Parathyroid adenoma (tissue), 2 donors: ENCODE measurements at regions not wholly inside any gene's neighbourhood (a gene's known extent, or its start where the extent isn't known, plus 50 kb on each side); places are given as distances from the start of the nearest gene placed in this dataset.

ENCODE experiments used
- H2AFZ ChIP-seq: fragments of 300-600 bp; sonication (generic); one replicate; pipeline ENCODE4 v1.7.0; 2017; ENCODE audit warnings: antibody characterized with exemption, mild to moderate bottlenecking
- H3K27ac ChIP-seq: fragments of 300-600 bp; sonication (generic); one replicate; pipeline ENCODE4 v1.7.0; 2017
- H3K27me3 ChIP-seq: fragments of 300-600 bp; sonication (generic); one replicate; pipeline ENCODE4 v1.7.0; 2017; ENCODE audit warnings: low read length; ENCODE audit not compliant: control insufficient read depth, insufficient read depth
- H3K36me3 ChIP-seq: fragments of 300-600 bp; sonication (generic); one replicate; pipeline ENCODE4 v1.7.0; 2017; ENCODE audit warnings: low read length; ENCODE audit not compliant: control insufficient read depth, insufficient read depth
- H3K4me1 ChIP-seq: fragments of 300-600 bp; sonication (generic); one replicate; pipeline ENCODE4 v1.7.0; 2017; ENCODE audit warnings: control low read depth
- H3K4me2 ChIP-seq: fragments of 300-600 bp; sonication (generic); one replicate; pipeline ENCODE4 v1.7.0; 2017; ENCODE audit warnings: low read length
- H3K4me3 ChIP-seq: fragments of 300-600 bp; sonication (generic); one replicate; pipeline ENCODE4 v1.7.0; 2017; ENCODE audit warnings: low read depth, low read length
- H3K79me2 ChIP-seq: fragments of 300-600 bp; sonication (generic); one replicate; pipeline ENCODE4 v1.7.0; 2017; ENCODE audit warnings: control low read depth
- H3K9ac ChIP-seq: fragments of 300-600 bp; sonication (generic); one replicate; pipeline ENCODE4 v1.7.0; 2017; ENCODE audit warnings: mild to moderate bottlenecking
- H3K9me3 ChIP-seq: fragments of 300-600 bp; sonication (generic); one replicate; pipeline ENCODE4 v1.7.0; 2017; ENCODE audit warnings: low read length; ENCODE audit not compliant: control insufficient read depth
- TF ChIP-seq, protein P1 (sequence below): fragments of 300-600 bp; sonication (generic); IDR thresholded peaks from one replicate; pipeline ENCODE4 v1.7.0; 2017; ENCODE audit warnings: antibody characterized with exemption, mild to moderate bottlenecking
- donor health status: primary hyperparathyroidism.

DNA sequence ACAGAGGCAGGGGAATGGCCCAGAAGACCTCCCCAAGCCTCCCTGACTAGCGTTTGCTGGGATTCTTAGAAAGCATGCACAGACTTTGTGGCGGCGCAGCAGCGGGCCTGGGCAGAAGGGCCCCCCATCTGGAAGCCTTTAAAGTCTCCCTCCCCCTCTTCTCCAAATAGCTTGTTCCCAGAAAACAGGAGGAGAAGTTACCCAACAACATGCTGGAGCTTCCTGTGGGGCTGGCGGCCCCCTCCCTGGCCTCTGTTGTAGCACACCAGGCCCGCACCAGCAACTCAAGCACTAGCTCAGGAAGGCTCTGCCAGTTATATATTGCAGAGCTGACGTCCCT, 334.8 kb downstream of the DYSF start:
- no peak overlapping the region for H2AFZ ChIP-seq

DNA sequence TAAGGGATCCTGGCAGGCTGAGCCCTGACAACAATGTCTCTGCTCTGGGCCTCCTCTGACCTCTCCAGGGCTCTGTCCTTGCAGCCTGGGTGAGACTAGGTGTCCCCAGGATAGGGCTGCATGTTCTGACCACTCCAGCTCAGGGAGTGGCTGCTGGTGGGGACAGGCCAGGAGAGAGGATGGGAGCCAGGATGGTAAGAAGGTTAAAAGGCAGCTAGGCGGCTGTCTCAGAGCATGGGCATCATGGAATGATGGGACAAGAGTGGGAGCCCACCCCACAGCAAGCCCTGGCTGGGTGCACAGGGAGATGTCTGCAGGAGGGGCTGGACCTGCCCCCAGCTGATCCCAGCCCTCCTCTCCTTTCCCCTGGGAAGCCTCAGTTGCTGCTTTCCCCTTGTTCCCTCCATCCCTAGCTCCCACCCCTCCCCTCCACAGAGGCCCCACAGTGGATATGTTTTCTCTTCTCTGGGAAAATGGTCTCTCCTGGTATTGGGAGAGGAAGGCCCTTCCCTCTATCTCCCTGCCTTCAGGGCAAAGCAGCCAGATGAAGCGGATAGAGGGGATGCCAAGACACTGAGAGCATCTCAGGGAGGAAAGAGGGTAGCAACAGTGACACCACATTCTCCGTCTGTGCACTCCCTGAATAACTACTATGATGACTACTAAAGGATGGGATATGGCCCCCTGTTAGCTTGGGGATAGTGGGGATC, 334.3 kb downstream of the DYSF start:
- Histone ChIP-seq H3K4me1 (no peaks in the 10 kb centered on the region), H3K27me3 (no peaks in the 10 kb centered on the region), H2AFZ (no peak overlapping the region), H3K79me2 (no peaks in the 10 kb centered on the region), H3K4me3 (no peak overlapping the region), H3K27ac (no peak overlapping the region), H3K4me2 (no peak overlapping the region), H3K36me3 (no peaks in the 10 kb centered on the region), H3K9ac (no peak overlapping the region), H3K9me3 (no peaks in the 10 kb centered on the region)
- TF ChIP-seq, protein P1, sequence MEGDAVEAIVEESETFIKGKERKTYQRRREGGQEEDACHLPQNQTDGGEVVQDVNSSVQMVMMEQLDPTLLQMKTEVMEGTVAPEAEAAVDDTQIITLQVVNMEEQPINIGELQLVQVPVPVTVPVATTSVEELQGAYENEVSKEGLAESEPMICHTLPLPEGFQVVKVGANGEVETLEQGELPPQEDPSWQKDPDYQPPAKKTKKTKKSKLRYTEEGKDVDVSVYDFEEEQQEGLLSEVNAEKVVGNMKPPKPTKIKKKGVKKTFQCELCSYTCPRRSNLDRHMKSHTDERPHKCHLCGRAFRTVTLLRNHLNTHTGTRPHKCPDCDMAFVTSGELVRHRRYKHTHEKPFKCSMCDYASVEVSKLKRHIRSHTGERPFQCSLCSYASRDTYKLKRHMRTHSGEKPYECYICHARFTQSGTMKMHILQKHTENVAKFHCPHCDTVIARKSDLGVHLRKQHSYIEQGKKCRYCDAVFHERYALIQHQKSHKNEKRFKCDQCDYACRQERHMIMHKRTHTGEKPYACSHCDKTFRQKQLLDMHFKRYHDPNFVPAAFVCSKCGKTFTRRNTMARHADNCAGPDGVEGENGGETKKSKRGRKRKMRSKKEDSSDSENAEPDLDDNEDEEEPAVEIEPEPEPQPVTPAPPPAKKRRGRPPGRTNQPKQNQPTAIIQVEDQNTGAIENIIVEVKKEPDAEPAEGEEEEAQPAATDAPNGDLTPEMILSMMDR, result no peak

More for the DNA sequence above, 334.8 kb downstream of the DYSF start:
- Histone ChIP-seq H3K9me3 (no peaks in the 10 kb centered on the region), H3K27ac (no peak overlapping the region), H3K27me3 (no peaks in the 10 kb centered on the region), H3K4me3 (no peak overlapping the region), H3K36me3 (no peaks in the 10 kb centered on the region), H3K9ac (no peak overlapping the region), H3K79me2 (no peaks in the 10 kb centered on the region), H3K4me1 (no peaks in the 10 kb centered on the region), H3K4me2 (no peak overlapping the region)
- TF ChIP-seq, protein P1, result no peak

DNA sequence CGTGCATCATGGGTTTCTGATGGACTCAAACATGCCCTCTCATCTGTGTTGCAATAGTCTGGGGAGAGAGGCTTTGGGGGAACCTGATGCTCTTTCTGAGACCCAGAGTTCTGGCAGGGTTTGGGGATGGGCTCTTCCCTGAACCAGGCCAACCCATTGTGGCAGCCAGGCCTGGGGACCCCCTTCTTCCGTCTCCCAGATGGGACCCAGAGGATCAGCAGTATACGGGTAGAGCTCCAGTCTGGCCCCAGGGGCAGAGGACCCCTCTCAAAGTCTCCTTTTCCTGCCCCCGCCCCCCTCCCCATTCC, 333.7 kb downstream of the DYSF start:
- H3K27ac ChIP-seq, result no peak overlapping the region
- H3K9me3 ChIP-seq, result no peaks in the 10 kb centered on the region
- H2AFZ ChIP-seq, result no peak overlapping the region
- no peaks in the 10 kb centered on the region for H3K79me2 ChIP-seq
- H3K36me3 ChIP-seq, result no peaks in the 10 kb centered on the region
- H3K27me3 ChIP-seq, result no peaks in the 10 kb centered on the region
- no peaks in the 10 kb centered on the region for H3K4me1 ChIP-seq
- no peak overlapping the region for H3K9ac ChIP-seq
- no peak overlapping the region for H3K4me3 ChIP-seq
- TF ChIP-seq, protein P1, result no peak
- H3K4me2 ChIP-seq, result no peak overlapping the region

DNA sequence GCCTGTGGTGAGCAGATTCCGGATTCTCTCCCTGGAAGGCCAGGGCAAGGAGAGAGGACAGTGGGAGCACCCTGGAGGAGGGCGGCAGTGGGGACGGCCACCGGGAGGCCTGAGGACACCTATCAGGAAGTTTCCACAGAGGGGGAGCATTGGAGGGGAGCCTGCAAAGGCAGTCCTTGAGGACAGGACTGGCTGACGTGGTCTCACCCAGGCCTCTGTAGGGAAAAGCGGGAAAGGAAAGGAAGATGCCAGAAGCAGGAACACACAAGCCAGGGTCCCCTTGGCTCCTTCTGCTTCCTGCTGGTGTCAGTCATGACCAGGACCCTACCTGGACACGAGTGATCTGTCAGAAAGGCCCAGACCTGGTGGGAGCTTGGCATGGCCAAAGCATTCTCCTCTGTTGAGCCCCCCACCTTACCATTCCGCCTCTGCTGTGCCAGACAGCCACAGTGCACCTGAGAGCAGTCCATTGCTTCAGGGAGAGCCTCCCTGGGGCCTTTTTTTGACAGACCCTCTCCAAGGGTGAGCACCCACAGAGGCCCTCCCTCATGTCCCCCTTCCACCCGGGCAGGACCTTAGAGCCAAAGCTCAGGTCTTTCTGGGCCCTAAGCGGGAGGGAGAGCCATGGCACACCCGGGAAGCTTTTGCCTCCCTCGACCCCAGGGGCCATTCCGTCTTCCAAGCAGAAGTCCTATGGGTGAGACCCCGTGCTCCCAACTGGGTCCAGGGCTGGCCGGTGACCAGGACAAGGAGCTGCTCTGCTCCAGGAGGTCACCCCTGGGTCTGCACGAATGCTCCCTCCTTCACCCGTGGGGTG, 333.1 kb downstream of the DYSF start:
- TF ChIP-seq, protein P1, result no peak
- no peaks in the 10 kb centered on the region for H3K79me2 ChIP-seq
- no peak overlapping the region for H3K4me2 ChIP-seq
- no peaks in the 10 kb centered on the region for H3K4me1 ChIP-seq
- H3K4me3 ChIP-seq, result no peak overlapping the region
- H3K27ac ChIP-seq, result no peak overlapping the region
- H3K36me3 ChIP-seq, result no peaks in the 10 kb centered on the region
- no peaks in the 10 kb centered on the region for H3K27me3 ChIP-seq
- no peak overlapping the region for H3K9ac ChIP-seq
- H3K9me3 ChIP-seq, result no peaks in the 10 kb centered on the region
- no peak overlapping the region for H2AFZ ChIP-seq
